ENCODE measurements at regions not wholly inside any gene's neighbourhood (a gene's known extent, or its start where the extent isn't known, plus 50 kb on each side); places are given as distances from the start of the nearest gene placed in this dataset.

DNA sequence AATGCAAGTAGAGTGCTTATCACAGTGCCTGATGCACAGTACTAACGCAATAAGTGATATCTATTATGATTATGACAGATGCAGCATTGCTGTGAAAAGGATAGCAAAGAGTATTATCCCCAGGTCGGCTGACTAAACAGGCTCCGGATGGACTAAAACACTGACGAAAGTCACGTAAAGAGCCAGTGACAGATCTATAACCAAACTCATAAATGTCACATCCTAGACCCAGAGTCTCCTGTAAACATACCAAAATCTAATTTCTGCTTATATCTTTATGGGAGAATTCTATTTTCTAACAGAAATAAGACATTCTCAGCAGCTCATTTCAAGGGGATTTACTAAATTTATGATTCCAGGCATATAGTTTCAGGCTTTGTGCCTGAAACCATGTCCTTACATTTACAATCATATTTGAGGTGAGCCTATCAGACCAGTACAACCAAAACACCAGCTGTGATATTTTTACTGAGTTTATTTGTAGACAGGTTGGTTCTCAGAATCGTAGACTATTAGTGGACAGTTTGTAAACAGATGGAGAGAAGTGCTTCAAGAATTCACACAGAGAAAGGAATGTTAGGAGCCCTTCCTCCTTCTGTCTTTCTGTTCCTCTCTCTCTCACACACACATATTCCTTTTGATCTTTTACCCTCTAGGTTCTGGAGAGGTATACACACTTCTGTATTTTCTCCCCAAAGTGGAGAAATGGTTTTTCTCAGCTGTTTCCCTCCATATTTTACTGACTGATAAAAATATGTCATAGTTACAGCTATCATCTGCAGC is 52.4 kb upstream of the WDR26 start:
- no peak for DNase-seq

GRCh38 chr1:224488806-224489499 is 54.4 kb upstream of the WDR26 start:
- DNase-seq: no peak

GRCh38 chr1:224489534-224490365 is 55.2 kb upstream of the WDR26 start:
- peak in 1 of 2 experiments; percentile 5 for DNase-seq

DNA sequence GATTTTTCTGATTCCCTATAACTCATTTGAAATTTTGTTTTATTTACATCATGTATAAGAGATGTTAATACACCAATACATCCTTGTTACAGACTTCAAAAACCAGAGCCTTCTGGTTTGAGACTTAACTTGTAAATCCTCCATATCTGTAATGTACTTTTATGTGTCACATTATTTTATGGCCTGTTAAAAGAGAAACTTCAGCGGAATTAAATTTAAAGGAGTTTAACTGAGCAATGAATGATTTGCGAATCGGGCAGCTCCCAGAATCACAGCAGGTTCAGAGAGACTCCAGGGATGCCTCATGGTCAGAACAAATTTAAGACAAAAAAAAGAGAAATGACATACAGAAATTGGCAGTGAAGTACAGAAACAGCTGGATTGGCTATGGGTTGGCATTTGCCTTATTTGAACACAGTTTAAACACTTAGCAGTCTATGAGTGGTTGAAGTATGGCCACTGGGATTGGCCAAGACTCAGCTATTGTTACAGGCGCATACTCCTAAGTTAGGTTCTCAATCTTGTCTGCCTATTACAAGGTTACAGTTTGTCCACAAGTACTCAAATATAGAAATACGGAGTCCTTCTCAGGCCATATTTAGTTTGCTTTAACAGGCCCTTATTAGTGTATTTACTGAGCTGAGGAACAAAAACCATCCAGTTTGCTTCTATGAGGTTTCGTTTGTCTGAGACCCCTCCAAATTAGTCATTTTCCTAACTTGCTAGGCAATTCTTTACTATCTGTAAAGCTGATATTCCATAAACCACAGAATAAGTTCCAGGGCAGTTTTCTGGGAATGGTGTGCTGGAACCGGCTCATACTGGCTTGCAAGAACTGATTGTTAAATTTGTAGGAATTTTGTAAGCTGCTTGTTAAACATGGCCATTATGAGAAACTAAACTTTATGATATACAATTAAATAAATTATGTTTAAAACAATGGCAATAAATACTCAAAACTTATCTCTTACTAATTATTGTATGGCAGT is 56.2 kb upstream of the WDR26 start:
- no peak for DNase-seq

DNA sequence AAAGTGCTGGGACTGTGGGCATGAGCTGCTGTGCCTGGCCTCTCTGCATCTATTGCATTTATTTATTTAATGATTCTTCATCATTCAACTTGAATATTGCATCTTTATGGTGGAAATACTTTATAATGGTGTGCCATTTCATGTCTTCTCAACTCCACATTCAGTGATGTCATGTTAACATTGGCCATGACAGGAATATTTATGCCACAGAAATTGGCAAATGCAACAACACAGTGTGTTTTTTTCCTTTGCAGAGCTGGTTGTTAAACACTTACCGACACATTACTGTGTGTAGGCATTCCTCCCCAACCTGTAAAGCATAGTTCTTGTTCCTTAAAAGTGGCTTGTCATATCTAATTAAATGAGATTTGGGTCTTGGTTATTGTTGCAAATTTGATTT is 57.4 kb upstream of the WDR26 start:
- DNase-seq: no peak

DNA sequence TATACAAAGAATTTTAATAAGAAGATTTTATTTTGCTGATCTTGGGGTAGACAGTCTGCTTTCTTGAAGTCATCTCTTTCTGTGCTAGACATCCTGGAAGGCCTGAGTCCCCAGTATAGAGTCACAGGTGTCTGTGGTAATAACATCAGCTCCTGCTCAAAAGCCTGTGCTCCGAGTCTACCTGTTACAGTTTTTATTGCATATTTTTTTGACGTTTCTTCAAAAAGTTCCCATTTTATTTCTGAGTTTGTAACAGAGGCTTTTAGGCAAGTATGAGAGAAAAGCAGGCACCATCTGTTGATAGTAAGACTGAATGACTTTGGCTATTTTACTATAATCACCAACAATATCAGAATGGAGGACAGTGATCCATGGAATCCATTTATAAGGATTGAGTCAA is 58.0 kb upstream of the WDR26 start:
- no peak for DNase-seq

DNA sequence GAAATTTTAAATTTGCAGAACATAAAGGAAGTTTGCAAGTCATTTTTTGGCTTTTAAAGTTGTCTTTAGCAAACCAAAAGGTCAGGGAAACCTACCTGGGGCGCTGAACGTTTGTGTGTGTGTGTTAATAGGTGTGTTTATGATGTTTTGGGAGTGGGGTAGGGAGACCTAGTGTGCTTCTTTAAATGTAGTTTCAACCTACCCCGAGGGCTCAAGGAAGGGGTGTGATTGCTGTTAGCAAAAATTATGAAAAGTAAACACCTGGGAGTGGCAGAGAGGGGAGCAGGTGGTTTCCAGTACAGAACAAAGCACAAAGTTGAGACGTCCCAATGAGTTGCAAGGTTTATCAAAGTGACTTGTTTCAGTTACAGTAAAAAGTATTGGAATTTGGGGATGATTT is 58.7 kb upstream of the WDR26 start:
- DNase-seq: no peak

DNA sequence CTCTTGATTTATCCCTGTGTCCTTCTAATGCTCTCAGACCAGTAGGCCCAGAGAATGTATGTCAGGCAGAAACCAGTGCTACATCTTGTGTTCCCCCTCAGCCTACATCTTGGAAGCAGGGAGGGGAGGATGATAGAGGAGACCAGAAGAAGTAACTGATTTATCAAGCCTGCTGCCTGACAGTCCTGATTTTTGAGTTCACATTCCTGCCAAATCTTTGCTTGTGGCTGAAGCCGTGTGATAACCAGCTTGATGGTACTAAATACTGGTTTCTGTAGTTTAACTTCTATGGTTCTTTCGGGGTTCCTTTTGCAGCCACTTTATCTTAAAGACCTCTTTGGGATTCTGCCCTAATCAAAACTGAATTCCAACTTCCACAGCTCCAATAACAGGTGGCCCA is 59.7 kb upstream of the WDR26 start:
- DNase-seq: no peak

DNA sequence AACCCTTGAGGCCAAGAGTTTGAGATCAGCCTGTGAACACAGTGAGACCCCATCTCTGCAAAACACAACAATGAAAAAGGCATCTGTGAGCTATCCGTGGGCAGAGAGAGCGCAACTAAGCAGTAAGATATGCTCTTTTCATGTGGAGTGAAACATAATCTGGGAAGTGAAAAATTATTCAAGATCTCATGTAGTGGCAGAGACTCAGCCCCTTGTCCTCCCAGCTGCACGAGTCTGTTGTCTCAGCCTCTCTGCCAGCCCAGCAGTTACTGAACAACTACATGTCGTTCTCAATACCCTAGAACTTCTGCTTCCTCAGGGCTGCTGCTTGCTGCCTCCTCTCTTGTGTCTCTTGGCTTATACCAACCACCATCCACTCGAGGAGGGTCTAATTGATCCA is 61.3 kb upstream of the WDR26 start:
- DNase-seq: no peak

DNA sequence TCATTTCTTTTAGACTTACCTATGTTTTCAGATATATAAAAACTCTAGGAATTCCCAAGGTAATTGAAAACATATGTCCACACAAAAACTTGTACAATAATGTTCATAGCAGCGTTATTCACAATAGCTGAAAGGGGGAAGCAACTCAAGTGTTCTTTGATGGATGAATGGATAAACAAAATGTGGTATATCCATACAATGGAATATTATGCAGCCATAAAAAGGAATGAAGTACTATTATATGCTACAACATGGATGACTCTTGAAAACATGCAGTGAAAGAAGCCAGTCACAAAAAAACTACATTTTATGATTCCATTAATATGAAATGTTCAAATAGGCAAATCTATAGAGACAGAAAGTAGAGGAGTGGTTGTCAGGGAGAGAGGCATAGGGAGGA is 62.2 kb upstream of the WDR26 start:
- DNase-seq: no peak

DNA sequence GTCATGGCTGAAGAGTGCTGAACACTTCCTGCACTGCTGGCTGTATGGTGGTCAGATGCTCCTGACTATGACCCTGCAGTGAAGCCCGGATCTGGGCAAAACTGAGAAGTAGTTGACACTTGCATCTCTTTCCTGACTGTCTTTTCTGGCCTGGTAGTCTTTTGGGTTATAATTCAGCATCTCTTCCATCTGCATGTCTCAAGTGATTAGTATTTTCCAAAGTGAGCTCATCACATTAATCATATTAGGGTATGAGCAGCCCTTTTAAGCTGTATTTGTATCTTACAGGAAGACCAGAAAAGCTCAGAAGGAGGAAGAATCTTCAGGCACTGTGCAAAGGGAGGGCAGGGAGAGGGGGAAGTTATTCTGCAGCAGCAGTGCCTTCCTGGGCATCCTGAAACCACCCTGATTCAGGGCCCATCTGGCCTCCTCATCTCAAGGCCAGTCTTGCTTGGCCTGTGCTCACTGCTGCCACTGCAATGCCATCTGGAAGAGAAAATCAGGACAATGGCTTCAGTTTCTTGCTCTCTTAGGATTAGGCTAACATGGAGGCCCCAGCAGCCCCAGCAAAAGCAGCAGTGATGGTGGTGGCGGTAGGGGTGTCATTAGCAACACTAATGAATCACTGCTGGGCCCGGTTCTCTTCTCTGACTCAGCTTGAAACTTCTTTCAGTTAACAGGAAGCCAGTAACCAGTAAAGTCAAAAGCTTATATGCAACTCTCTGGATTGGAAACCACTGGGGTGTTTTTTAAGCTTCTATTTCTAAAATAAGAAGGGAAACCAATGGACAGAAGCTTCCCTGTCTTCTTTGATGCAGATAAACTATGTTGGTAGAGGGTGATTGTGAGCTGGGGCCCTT is 63.3 kb upstream of the WDR26 start:
- no peak for DNase-seq

DNA sequence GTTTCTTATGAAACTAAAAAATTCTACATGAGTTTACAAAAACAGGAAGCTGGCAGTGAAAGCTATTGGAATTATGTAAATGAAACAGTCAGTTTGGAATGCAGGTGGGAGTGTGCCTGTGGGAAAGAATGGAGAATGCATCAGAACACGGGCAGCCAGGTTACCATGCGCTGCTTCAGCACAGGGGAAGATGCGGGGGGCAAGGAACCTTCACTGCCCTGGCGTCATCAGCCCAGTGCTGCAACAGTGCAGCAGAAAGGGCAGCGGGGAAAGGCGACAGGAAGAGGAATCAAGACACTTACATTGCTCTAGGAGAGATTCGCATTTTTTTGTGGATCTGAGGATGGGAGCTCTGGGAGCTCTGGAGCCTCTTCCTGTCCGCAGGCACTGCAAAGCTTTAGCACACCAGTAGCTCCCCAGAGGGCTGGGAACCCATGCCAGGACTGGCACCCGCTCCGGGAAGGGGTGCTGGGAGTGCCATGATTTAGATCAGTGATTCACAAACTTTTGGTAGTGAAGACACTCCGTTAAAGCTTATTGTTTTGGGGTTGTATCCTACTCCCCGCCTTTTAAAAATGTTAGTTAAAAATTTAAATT is 64.1 kb upstream of the WDR26 start:
- DNase-seq: no peak

DNA sequence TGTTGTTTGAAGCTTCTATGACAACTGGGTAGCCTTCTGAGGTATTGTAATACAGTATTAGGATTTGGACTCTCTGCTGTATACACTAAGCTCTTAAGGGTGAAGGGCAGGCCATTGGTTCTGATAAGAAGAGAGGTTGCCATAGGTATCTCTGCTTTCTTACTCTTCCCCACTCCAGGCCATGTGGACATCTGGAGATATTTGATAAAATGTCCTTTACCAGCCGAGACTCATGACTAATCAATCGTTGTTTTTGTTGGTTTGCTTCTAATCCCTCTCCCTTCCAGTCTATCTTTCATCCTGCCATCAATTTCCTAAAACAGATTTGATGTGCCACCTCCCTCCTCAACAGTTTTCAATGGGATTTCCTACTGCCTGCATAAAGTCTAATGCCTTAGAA is 64.6 kb upstream of the WDR26 start:
- DNase-seq: no peak

DNA sequence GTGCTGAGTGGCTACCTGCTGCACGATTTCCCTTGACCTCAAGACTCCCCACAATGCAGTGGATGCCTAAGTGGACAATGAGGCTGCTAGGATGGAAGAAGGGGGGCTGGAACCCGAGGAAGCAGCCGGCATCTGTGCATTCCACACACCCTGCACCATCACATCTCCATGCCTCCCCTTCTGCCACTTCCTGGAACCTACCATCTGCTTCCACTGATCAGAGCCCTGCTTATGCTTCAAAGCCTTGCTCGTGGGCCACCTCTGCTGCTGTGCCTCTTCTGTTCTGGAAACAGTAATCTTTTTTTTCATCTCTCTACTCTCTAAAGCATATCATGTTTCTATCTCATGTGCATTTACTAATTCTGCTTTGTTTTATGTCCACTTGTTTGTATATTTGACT is 66.2 kb upstream of the WDR26 start:
- no peak for DNase-seq

DNA sequence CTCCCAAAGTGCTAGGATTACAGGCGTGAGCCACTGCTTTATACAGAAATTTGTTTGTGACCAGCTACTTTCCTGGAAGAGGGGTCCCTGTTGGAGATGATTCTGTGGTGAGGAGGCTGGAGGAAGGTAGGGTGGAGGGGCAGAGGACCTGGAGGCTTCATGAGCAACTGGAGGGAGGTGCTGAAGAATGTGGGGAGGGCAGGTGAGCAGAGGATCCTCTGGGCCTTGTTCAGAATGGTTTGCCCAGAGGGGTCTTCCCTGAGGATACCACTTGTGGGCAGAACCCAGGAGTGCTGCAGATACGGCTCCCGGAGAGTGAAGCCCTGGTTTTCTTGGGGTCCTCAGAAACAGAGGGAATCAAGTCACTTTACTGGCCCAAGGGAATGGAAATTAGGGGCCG is 67.2 kb upstream of the WDR26 start:
- no peak for DNase-seq

GRCh38 chr1:224502459-224503160 is 68.0 kb upstream of the WDR26 start:
- DNase-seq: no peak

- DNase-seq: peak; percentile 78 to 88
Observed at GRCh38 chr1:224503161-224504118, 68.8 kb upstream of the WDR26 start.

DNA sequence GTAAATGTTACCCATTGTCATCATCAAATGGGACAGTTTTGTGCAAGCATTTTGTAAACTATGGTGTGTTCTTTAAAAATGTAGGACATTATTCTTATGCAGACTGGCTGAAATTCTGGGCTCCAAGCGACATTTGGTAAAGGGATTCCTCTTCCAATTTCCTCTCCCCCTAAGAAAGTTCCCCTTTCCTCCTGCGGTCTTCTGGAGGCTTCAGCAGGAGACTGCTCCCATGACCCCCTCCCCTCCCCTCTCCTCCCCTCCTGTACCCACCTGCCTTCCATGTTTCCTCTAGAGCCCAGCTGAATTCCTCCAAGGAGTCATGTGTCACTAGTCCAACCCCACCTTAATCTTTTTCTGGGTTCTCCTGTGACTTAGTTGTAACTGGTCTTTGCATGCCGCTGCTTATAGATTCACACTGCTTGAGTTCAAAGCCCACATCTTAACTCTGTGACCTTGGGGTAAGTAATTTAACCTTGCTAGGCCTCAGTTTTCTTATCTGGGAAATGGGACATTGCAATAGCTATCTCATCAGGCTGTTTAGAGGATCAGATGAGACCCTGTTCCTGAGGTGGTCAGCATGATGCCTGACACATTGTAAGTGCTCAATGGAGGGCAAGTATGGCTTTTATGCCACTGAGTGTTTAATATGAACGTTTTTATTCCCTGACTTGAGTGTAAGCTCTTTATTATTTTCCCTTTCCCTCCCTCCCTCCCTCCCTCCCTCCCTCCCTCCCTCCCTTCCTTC is 69.9 kb upstream of the WDR26 start:
- no peak for DNase-seq

All from SHP77 (cell line).